Activated T-helper 17 cell treated with anti-CD3 and anti-CD28 coated beads, Interleukin-2, amount 50 U/mL, for 72 hours (primary cell): ENCODE measurements at regions not wholly inside any gene's neighbourhood (a gene's known extent, or its start where the extent isn't known, plus 50 kb on each side); places are given as distances from the start of the nearest gene placed in this dataset.
"Not testable (repeated sequence)": the region's sequence is repeated elsewhere in the genome, so short reads cannot be mapped to it uniquely, and the experiment has no call there.

Experiments used
- ATAC-seq: fragments of 150-1000 bp; cut with Tn5 transposase; replicated peaks from 2 replicates; pipeline ENCODE4 v1.10.0; 2021; ENCODE audit warnings: mild to moderate bottlenecking, moderate library complexity
- H3K27ac Mint-ChIP-seq: one replicate; pipeline ENCODE4 v1.8.0; 2022; ENCODE audit warnings: mixed read lengths
- H3K27me3 Mint-ChIP-seq: one replicate; pipeline ENCODE4 v1.8.0; 2022; ENCODE audit warnings: mixed read lengths
- H3K36me3 Mint-ChIP-seq: one replicate; pipeline ENCODE4 v1.8.0; 2022; ENCODE audit warnings: low read depth, mild to moderate bottlenecking, mixed read lengths
- H3K4me1 Mint-ChIP-seq: one replicate; pipeline ENCODE4 v1.8.0; 2022; ENCODE audit warnings: mixed read lengths
- H3K4me3 Mint-ChIP-seq: one replicate; pipeline ENCODE4 v1.8.0; 2022; ENCODE audit warnings: mild to moderate bottlenecking, mixed read lengths
- H3K9me3 Mint-ChIP-seq: one replicate; pipeline ENCODE4 v1.8.0; 2022; ENCODE audit warnings: mixed read lengths

DNA sequence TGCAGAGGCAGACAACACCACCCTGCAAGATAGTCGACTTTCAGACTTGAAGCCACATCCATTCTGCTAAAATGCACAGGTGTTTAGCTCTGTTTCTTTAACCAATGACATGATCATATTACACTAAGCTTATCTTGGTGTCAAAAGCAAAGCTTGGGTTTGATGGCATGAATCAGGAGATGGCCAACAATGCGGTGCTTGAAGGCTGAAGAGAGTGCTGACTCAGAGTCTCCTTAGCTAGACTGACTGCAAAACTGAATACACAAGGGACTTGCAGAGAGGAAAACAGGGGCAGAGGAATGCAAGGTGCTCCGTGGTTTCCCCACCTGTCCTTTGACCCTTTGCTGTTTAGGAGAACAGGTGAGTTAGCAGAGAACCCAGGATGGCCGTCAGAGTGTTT lies 262.6 kb downstream of the SIPA1L2 start:
- Mint-ChIP-seq H3K4me1 (no peaks in the 10 kb centered on the region), H3K27ac (no peak overlapping the region), H3K9me3 (no peaks in the 10 kb centered on the region), H3K36me3 (no peaks in the 10 kb centered on the region), H3K4me3 (no peak overlapping the region), H3K27me3 (no peaks in the 10 kb centered on the region)
- no peak for ATAC-seq

DNA sequence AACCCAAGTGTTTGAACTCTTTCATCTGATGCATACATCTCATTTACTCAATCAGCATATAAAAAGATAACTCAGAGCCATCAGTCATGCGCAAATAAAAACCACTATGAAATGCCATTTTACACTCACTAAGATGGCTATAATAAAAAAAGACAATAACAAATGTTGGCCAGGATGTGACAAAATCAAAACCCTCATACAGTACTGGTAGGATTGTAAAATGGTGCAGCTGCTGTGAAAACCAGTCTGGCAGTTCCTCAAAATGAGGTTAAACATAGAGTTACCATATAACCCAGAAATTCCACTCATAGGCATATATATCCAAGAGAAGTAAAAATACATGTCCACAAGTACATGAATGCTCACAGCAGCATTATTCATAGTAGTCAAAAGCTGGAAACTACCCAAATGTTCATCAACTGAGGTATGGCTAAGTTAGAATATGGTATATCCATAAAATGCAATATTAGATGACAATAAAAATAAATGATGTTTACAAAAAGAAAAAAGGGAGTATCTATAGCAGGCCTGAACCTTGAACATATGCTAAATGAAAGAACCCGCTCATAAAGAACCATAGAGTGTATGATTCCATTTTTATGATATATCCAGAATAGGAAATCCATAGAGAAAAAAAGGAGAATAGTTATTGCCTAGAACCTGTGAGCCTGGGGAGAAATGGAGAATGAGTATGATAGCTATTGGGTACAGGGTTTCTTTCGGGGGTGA lies 265.1 kb downstream of the SIPA1L2 start:
- peak; percentile 26 for ATAC-seq
- Mint-ChIP-seq H3K27ac (no peak overlapping the region), H3K27me3 (no peaks in the 10 kb centered on the region), H3K9me3 (no peaks in the 10 kb centered on the region), H3K4me1 (no peaks in the 10 kb centered on the region), H3K36me3 (no peaks in the 10 kb centered on the region), H3K4me3 (no peak overlapping the region)

DNA sequence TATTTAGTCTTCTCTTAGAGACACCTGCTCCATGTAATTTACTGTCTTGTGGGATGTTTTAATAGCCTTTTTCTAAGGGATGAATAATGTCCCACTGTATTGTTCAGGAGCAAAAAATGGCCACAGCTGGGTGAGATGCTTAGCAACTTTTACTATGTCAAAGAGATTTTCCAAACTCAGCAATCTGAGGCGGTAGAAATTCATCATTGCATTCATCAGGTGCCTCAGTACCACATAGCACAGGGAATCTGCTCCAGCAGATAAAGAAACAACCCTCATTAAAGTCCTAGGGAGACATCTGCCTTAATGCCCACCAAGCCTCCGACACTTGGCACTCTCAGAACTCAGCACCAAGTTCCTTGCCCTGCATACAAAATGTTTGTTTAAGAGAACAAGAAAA lies 266.9 kb downstream of the SIPA1L2 start:
- Mint-ChIP-seq H3K27ac (no peak overlapping the region), H3K4me1 (no peaks in the 10 kb centered on the region), H3K36me3 (no peaks in the 10 kb centered on the region), H3K9me3 (no peaks in the 10 kb centered on the region), H3K27me3 (no peaks in the 10 kb centered on the region), H3K4me3 (no peak overlapping the region)
- ATAC-seq, result no peak

DNA sequence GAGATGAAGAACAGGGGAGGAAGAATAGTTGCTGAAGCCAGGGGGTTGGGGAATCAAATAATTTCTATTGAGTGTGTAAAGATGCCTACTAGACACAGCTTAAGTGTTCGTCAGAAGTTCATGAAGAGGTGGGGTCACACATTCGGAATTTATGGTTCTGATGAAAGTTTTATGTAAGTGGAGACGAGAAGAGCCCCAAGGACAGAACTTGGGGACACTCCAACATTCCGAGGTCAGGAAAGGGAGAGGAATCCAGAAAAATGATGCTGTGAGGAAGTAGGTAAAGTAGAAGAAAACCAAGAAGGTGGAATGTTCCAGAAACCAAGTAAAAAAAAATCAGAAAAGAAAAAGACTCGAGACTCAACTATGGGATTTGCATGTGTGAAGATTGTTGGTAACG lies 272.5 kb downstream of the SIPA1L2 start:
- Mint-ChIP-seq H3K27me3 (peaks cover 3% of the 10 kb centered on the region), H3K27ac (no peak overlapping the region), H3K9me3 (no peaks in the 10 kb centered on the region), H3K36me3 (no peaks in the 10 kb centered on the region), H3K4me1 (no peaks in the 10 kb centered on the region), H3K4me3 (no peak overlapping the region)
- ATAC-seq, result no peak

DNA sequence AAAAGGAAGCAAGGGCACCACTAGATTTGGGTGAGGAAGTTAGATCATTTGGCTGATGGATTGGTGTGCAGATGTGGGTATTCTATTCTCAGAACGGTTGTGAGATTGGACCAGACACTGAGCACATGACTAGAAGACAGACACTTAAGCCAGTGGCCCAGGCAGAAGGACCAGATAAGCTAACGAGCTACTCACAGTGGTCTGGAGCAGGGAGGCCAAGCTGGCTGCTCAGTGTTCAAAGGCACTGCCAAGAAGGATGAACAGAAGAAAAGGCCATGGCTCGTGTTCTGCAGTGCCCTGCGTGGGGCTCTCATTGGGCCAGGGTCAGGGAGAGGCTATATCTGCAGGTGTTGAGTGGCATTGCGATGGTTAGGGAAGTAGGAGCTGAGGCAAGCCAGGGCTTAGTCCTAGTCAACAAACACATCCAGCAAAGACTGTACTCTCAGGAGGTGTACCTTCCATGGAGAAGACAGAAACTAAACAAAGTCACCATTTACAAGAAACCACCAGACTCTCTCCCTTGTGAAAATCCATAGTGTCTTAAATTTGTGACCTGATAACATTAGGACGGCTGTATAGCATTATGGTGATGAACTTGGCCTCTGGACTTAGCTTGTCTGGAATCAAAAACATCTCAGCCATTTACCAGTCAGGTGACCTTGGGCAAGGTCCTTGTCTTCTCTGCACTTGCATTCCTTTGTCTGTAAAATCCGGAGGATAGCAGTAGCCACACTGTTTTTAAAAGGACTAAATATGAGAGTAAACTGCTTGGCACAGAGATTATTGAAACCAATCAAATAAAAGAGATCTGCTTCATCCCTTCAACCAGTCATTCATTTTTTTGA lies 274.5 kb downstream of the SIPA1L2 start:
- Mint-ChIP-seq H3K27me3 (peaks cover 3% of the 10 kb centered on the region), H3K36me3 (no peaks in the 10 kb centered on the region), H3K4me1 (no peaks in the 10 kb centered on the region), H3K27ac (no peak overlapping the region), H3K9me3 (no peaks in the 10 kb centered on the region), H3K4me3 (no peak overlapping the region)
- no peak for ATAC-seq

DNA sequence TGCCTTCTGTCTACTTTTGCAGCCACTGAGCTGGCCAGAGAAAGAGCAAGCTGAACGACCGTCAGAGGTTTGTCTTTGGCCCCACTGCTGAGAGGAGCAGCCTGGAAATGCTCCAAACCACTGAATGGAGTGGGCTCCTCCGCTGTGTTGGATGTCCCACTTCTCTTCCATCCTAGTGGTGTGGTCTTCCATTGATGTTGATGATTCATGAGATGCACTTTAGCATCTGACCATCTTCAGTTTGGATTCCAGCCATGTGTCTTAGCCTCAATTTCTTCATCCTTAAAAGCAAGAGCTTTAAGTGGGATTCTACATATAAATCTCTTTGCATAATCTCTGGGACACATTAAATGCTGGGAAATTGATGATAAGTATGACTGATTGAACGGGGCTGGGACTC lies 276.9 kb downstream of the SIPA1L2 start:
- H3K9me3 Mint-ChIP-seq, result no peaks in the 10 kb centered on the region
- ATAC-seq, result no peak
- H3K4me3 Mint-ChIP-seq, result no peak overlapping the region
- H3K27me3 Mint-ChIP-seq, result peaks cover 10% of the 10 kb centered on the region
- H3K4me1 Mint-ChIP-seq, result no peaks in the 10 kb centered on the region
- no peak overlapping the region for H3K27ac Mint-ChIP-seq
- H3K36me3 Mint-ChIP-seq, result no peaks in the 10 kb centered on the region

DNA sequence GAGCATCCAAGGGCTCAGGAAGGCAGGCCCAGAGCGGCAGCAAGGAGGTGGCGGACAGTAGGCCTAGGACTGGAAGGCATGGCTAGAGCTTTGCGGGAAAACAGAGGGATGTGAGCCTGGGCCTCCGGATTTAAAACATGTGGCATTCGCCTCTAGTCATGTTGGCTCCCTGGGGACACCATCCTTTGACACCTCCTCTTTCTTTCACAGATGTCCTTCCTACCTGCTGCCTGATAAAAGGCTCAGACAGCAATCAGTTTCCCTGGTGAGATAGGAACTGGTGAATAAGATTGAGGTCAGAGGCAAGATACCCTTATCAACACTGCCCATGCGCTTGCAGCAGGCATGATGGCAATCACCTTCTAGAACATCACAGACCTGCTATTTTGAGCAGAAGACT lies 277.6 kb downstream of the SIPA1L2 start:
- H3K4me1 Mint-ChIP-seq, result no peaks in the 10 kb centered on the region
- H3K27me3 Mint-ChIP-seq, result peaks cover 10% of the 10 kb centered on the region
- no peaks in the 10 kb centered on the region for H3K9me3 Mint-ChIP-seq
- H3K36me3 Mint-ChIP-seq, result no peaks in the 10 kb centered on the region
- H3K27ac Mint-ChIP-seq, result no peak overlapping the region
- ATAC-seq, result no peak
- no peak overlapping the region for H3K4me3 Mint-ChIP-seq

DNA sequence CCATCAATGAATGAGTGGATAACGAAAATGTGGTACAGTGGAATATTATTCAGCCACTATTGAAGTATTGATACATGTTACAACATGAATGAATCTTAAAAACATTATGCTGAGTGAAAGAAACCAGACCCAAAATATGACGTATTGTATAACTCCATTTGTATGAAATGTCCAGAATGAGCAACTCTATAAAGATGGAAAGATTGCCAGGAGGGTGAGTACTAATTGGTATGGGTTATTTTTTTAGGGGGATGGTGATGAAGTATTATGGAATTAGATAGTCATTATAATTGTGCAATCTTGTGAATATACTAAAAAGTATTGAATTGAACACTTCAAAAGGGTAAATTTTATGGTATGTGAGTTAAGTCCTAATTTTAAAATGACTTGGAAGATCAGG lies 278.6 kb downstream of the SIPA1L2 start:
- H3K27me3 Mint-ChIP-seq, result peaks cover 10% of the 10 kb centered on the region

DNA sequence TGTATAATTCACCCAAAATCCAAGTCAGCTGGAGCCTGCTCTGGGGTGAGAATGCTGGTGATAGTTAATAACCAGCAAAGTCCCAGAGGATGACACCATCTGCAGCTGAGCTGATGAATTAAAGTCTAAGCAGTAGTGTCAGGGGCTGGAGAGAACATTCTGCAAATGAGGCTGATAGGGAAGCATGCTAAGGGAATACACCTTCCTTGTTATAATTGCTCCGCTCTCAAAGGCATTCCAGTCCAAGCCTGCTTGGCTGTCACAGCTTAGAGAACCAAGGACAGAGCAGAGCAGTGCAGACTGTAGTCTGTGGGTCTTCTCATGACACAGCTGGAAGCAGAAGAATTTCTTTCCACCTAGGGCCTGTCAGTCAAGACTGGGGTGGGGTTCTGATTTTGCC lies 283.1 kb downstream of the SIPA1L2 start:
- H3K4me1 Mint-ChIP-seq, result no peaks in the 10 kb centered on the region
- H3K36me3 Mint-ChIP-seq, result no peaks in the 10 kb centered on the region
- peaks cover 7% of the 10 kb centered on the region for H3K27me3 Mint-ChIP-seq
- peaks cover 5% of the 10 kb centered on the region for H3K9me3 Mint-ChIP-seq
- no peak overlapping the region for H3K27ac Mint-ChIP-seq
- no peak for ATAC-seq
- H3K4me3 Mint-ChIP-seq, result no peak overlapping the region

More for the DNA sequence above, 278.6 kb downstream of the SIPA1L2 start:
- ATAC-seq, result no peak
- H3K4me1 Mint-ChIP-seq, result no peaks in the 10 kb centered on the region
- H3K36me3 Mint-ChIP-seq, result no peaks in the 10 kb centered on the region
- H3K27ac Mint-ChIP-seq, result no peak overlapping the region
- no peak overlapping the region for H3K4me3 Mint-ChIP-seq
- no peaks in the 10 kb centered on the region for H3K9me3 Mint-ChIP-seq

DNA sequence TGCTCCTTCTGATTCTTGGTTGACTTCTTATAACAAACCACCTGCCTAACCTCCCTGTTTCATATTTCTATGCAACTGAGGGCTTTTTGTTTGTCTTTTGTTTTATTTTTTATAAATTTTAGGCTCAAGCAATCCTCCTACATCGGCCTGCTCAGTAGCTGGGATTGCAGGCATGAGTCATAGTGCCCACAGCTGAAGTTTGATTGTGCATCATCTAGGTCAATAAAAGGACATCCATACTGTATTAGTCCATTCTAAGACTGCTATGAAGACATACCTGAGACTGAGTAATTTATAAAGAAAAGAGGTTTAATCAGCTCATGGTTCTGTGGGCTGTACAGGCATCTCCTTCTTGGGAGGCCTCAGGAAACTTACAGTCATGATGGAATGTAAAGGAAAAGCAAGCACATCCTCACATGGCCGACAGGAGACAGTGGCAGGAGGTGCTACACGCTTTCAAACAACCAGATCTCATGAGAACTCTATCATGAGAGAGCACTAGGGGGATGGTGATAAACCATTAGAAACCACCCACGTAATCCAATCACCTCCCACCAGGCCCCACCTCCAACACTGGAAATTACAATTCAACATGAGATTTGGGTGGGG lies 285.0 kb downstream of the SIPA1L2 start:
- Mint-ChIP-seq H3K36me3 (no peaks in the 10 kb centered on the region), H3K4me1 (no peaks in the 10 kb centered on the region), H3K4me3 (no peak overlapping the region), H3K27ac (no peak overlapping the region), H3K9me3 (peaks cover 5% of the 10 kb centered on the region), H3K27me3 (peaks cover 7% of the 10 kb centered on the region)
- ATAC-seq, result no peak

DNA sequence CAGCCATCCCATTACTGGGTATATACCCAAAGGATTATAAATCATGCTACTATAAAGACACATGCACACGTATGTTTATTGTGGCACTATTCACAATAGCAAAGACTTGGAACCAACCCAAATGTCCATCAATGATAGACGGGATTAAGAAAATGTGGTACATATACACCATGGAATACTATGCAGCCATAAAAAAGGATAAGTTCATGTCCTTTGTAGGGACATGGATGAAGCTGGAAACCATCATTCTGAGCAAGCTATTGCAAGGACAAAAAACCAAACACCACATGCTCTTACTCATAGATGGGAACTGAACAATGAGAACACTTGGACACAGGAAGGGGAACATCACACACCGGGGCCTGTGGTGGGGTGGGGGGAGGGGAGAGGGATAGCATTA lies 285.7 kb downstream of the SIPA1L2 start:
- not testable (repeated sequence) for H3K36me3 Mint-ChIP-seq, H3K4me3 Mint-ChIP-seq, H3K27ac Mint-ChIP-seq, ATAC-seq, H3K4me1 Mint-ChIP-seq, H3K27me3 Mint-ChIP-seq, H3K9me3 Mint-ChIP-seq

DNA sequence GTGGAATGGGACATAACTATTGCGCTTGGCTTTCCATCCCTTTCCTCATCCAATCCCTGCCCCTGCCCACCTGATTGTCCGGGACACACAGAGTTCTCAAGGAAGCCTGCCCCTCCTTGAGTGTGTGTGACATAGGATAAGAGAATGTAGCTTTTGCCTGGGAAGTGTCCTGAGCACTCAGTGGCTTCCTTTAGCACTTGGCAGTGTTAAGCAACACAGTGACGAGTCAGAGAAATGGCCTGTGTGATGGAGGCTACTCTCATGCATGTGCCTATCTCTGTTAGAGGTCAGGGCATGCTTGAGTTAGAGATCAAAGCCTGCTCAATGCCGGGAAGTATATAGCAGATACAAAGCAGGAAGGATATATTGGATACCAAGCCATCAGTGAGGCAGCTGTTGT lies 289.5 kb downstream of the SIPA1L2 start:
- no peaks in the 10 kb centered on the region for H3K9me3 Mint-ChIP-seq
- no peaks in the 10 kb centered on the region for H3K27me3 Mint-ChIP-seq
- no peak overlapping the region for H3K4me3 Mint-ChIP-seq
- peaks cover 4% of the 10 kb centered on the region for H3K4me1 Mint-ChIP-seq
- H3K27ac Mint-ChIP-seq, result no peak overlapping the region
- no peak for ATAC-seq
- H3K36me3 Mint-ChIP-seq, result no peaks in the 10 kb centered on the region

DNA sequence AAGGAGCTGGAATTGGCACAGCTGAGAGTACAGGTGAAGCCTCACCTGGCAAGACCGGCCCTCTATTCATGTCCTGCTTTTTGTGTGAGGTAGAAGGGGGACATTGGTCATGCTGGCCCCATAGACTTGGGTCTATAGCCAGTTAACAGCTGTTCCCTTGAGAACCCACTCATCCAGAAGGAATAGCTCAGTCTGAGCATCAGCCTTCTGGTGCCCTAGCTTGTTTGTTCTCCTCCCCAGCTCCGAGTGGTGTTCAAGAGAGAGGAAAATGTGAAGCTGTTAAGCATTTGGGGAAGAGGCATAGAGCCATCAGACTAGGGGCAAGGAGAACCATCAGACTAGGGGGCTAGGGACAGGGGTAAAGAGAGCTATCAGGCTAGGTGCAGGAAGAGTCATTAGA lies 290.9 kb downstream of the SIPA1L2 start:
- no peaks in the 10 kb centered on the region for H3K36me3 Mint-ChIP-seq
- H3K9me3 Mint-ChIP-seq, result no peaks in the 10 kb centered on the region
- H3K4me1 Mint-ChIP-seq, result peaks cover 12% of the 10 kb centered on the region
- H3K4me3 Mint-ChIP-seq, result no peak overlapping the region
- no peak for ATAC-seq
- H3K27me3 Mint-ChIP-seq, result no peaks in the 10 kb centered on the region
- no peak overlapping the region for H3K27ac Mint-ChIP-seq

DNA sequence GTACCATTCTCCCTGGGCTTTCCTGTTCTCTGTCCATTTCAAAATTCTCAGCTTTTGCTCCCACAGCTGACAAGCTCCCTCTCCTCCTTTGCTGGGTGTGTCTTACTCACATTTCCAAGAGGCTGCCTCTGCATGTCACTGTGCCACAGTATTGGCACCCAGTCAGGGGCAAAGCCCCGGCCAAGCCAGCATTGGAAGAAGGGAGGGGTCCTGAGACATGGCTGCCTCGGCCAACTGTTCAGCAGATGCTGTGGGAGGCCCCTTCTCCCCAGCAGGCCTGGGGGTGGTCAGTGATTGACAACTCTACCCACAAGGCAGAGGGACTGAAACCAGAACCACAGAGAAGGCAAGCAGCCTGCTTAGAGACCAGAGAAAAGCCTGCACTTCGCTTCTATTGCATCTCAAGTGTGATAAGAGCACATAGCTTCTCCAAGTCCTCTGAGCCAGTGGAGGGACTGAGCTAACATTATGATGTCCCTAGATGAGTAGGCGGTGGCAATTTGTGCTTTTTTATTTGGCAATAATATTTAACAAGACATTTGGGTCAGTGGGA lies 294.1 kb downstream of the SIPA1L2 start:
- no peak overlapping the region for H3K27ac Mint-ChIP-seq
- peaks cover 12% of the 10 kb centered on the region for H3K4me1 Mint-ChIP-seq
- ATAC-seq, result no peak
- H3K27me3 Mint-ChIP-seq, result peaks cover 4% of the 10 kb centered on the region
- peak overlapping the region; percentile 28 for H3K4me3 Mint-ChIP-seq
- H3K36me3 Mint-ChIP-seq, result no peaks in the 10 kb centered on the region
- no peaks in the 10 kb centered on the region for H3K9me3 Mint-ChIP-seq

DNA sequence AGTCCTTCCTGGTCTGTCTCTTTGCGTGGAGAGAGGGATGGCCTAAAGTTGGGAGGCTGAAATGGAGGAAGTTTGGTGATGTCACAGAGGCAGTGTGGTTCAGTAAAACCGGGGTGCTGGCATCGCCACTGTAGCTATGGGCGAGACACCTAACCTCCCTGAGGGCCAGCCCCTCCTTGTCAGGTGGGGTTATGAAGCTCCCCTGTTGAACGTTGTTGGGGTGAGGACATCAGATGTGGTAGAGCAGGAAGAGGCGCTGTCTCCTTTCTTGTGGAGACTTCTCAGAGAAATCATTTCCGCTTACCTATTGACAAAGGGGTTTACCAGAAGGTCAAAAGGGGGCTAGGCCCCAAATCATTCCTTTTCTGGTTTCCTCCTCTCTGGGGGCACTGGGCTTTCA lies 294.7 kb downstream of the SIPA1L2 start:
- peaks cover 12% of the 10 kb centered on the region for H3K4me1 Mint-ChIP-seq
- peak; percentile 43 for ATAC-seq
- peak overlapping the region; percentile 28 for H3K4me3 Mint-ChIP-seq
- H3K27ac Mint-ChIP-seq, result no peak overlapping the region
- no peaks in the 10 kb centered on the region for H3K9me3 Mint-ChIP-seq
- H3K27me3 Mint-ChIP-seq, result peaks cover 4% of the 10 kb centered on the region
- H3K36me3 Mint-ChIP-seq, result no peaks in the 10 kb centered on the region
